ENCODE measurements at regions not wholly inside any gene's neighbourhood (a gene's known extent, or its start where the extent isn't known, plus 50 kb on each side); places are given as distances from the start of the nearest gene placed in this dataset.

- H2AFZ ChIP-seq (ENCODE audit: low read depth, low read length): no peak overlapping the region
- no peaks in the 10 kb centered on the region for H4K20me1 ChIP-seq (ENCODE audit: insufficient read depth)
- no peaks in the 10 kb centered on the region for H3K79me2 ChIP-seq (replicated peaks; ENCODE audit: insufficient read depth, low read length)
- no peaks in the 10 kb centered on the region for H3K36me3 ChIP-seq (ENCODE audit: insufficient read depth, low read length)
- H3K4me2 ChIP-seq (ENCODE audit: low read length): no peak overlapping the region
- H3K9ac ChIP-seq (ENCODE audit: low read length): no peak overlapping the region
- H3K4me3 ChIP-seq (ENCODE audit: low read length): no peak overlapping the region
- no peak overlapping the region for H3K27ac ChIP-seq (ENCODE audit: low read length)
- no peaks in the 10 kb centered on the region for H3K9me3 ChIP-seq (ENCODE audit: low read length)
- H3K27me3 ChIP-seq (ENCODE audit: insufficient read depth, low read depth, low read length): no peaks in the 10 kb centered on the region
- H3K9me2 ChIP-seq (ENCODE audit: insufficient read depth, low read length): no peaks in the 10 kb centered on the region
- no peaks in the 10 kb centered on the region for H3F3A ChIP-seq (ENCODE audit: insufficient read depth, low read length, poor library complexity, severe bottlenecking)
- no peak for TF ChIP-seq EZH2 (IDR thresholded peaks at IDR 0.05; ENCODE audit: borderline replicate concordance, insufficient read depth, low read length, poor library complexity, severe bottlenecking)
- no peak for TF ChIP-seq RAD21 (conservative IDR thresholded peaks at IDR 0.05)
Measured at GRCh38 chr14:76566439-76566838, 190.5 kb downstream of the ESRRB start.

GRCh38 chr14:76574416-76575095, 186.7 kb upstream of the VASH1 start:
- no peak overlapping the region for H3K27ac ChIP-seq (ENCODE audit: low read length)
- H3K27me3 ChIP-seq (ENCODE audit: insufficient read depth, low read depth, low read length): no peaks in the 10 kb centered on the region
- no peaks in the 10 kb centered on the region for H3K9me3 ChIP-seq (ENCODE audit: low read length)
- TF ChIP-seq POLR2AphosphoS5 (IDR thresholded peaks at IDR 0.05) (peak; percentile 24), RAD21 (conservative IDR thresholded peaks at IDR 0.05) (no peak)
- H4K20me1 ChIP-seq (ENCODE audit: insufficient read depth): no peaks in the 10 kb centered on the region
- H3K36me3 ChIP-seq (ENCODE audit: insufficient read depth, low read length): no peaks in the 10 kb centered on the region
- peaks cover 3% of the 10 kb centered on the region for H3F3A ChIP-seq (ENCODE audit: insufficient read depth, low read length, poor library complexity, severe bottlenecking)
- H3K9me2 ChIP-seq (ENCODE audit: insufficient read depth, low read length): no peaks in the 10 kb centered on the region
- no peak overlapping the region for H3K9ac ChIP-seq (ENCODE audit: low read length)
- H2AFZ ChIP-seq (ENCODE audit: low read depth, low read length): no peak overlapping the region
- no peak overlapping the region for H3K4me2 ChIP-seq (ENCODE audit: low read length)
- no peaks in the 10 kb centered on the region for H3K79me2 ChIP-seq (replicated peaks; ENCODE audit: insufficient read depth, low read length)
- H3K4me3 ChIP-seq (ENCODE audit: low read length): peak overlapping the region; percentile 0

GRCh38 chr14:76575108-76575507, 186.2 kb upstream of the VASH1 start:
- Histone ChIP-seq H2AFZ (ENCODE audit: low read depth, low read length) (no peak overlapping the region), H3F3A (ENCODE audit: insufficient read depth, low read length, poor library complexity, severe bottlenecking) (peaks cover 3% of the 10 kb centered on the region), H3K27me3 (ENCODE audit: insufficient read depth, low read depth, low read length) (no peaks in the 10 kb centered on the region), H3K4me2 (ENCODE audit: low read length) (no peak overlapping the region), H3K36me3 (ENCODE audit: insufficient read depth, low read length) (no peaks in the 10 kb centered on the region), H3K9ac (ENCODE audit: low read length) (no peak overlapping the region), H3K79me2 (replicated peaks; ENCODE audit: insufficient read depth, low read length) (no peaks in the 10 kb centered on the region), H3K9me2 (ENCODE audit: insufficient read depth, low read length) (no peaks in the 10 kb centered on the region), H3K4me3 (ENCODE audit: low read length) (no peak overlapping the region), H4K20me1 (ENCODE audit: insufficient read depth) (no peaks in the 10 kb centered on the region), H3K27ac (ENCODE audit: low read length) (no peak overlapping the region), H3K9me3 (ENCODE audit: low read length) (no peaks in the 10 kb centered on the region)
- TF ChIP-seq MXI1 (conservative IDR thresholded peaks at IDR 0.05; ENCODE audit: poor library complexity, severe bottlenecking) (no peak), EZH2 (IDR thresholded peaks at IDR 0.05; ENCODE audit: borderline replicate concordance, insufficient read depth, low read length, poor library complexity, severe bottlenecking) (no peak), EP300 (conservative IDR thresholded peaks at IDR 0.05; ENCODE audit: poor library complexity, severe bottlenecking) (no peak)

DNA sequence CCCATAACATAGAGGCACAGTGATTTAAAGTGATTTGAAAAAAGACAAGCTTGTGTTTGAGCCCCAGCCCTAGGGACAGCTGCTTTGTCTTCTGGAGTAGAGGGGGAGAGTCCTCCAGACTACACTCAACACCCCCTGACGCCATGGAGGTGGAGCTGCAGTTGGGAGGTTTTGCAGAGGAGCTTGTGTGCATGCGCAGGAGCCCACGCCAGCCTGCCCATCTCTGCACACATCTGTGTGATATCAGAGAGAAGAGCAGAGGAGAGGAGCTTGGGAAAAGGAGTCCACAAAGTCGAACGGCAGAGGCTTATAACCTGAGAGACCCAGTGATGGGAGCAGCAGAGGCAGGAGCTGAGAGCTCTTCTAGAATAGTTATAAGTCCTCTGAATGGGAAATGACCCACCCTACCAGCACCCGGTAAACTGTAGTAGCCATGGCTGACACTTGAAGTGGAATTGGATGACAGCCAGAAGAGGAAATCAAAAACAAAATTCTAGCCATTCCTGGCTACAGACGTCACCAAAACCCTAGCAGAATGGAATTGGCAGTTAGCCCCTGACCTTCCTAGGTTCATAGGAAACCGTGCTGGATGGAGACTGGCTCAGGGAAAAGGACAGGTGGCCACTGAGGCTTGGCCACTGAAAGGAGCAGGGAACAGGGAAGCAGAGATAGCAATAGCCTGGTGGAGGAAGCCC, 185.1 kb upstream of the VASH1 start:
- no peak overlapping the region for H2AFZ ChIP-seq (ENCODE audit: low read depth, low read length)
- TF ChIP-seq TAF1 (IDR thresholded peaks at IDR 0.05; ENCODE audit: low read depth) (no peak), RAD21 (conservative IDR thresholded peaks at IDR 0.05) (no peak)
- no peaks in the 10 kb centered on the region for H3K27me3 ChIP-seq (ENCODE audit: insufficient read depth, low read depth, low read length)
- H3F3A ChIP-seq (ENCODE audit: insufficient read depth, low read length, poor library complexity, severe bottlenecking): peaks cover 3% of the 10 kb centered on the region
- no peaks in the 10 kb centered on the region for H3K79me2 ChIP-seq (replicated peaks; ENCODE audit: insufficient read depth, low read length)
- no peak overlapping the region for H3K4me2 ChIP-seq (ENCODE audit: low read length)
- no peaks in the 10 kb centered on the region for H3K36me3 ChIP-seq (ENCODE audit: insufficient read depth, low read length)
- no peaks in the 10 kb centered on the region for H3K9me3 ChIP-seq (ENCODE audit: low read length)
- no peaks in the 10 kb centered on the region for H4K20me1 ChIP-seq (ENCODE audit: insufficient read depth)
- no peaks in the 10 kb centered on the region for H3K9me2 ChIP-seq (ENCODE audit: insufficient read depth, low read length)
- H3K9ac ChIP-seq (ENCODE audit: low read length): no peak overlapping the region
- H3K27ac ChIP-seq (ENCODE audit: low read length): no peak overlapping the region
- no peak overlapping the region for H3K4me3 ChIP-seq (ENCODE audit: low read length)

Measured in neural cell (in vitro differentiated cells).